K562 (cell line): ENCODE measurements at regions not wholly inside any gene's neighbourhood (a gene's known extent, or its start where the extent isn't known, plus 50 kb on each side); places are given as distances from the start of the nearest gene placed in this dataset.

Source experiments
- ATAC-seq: fragments of 200-7000 bp; cut with Tn5 transposase; 3 replicates; pipeline ENCODE4 v1.9.1; 2020; ENCODE audit warnings: moderate library complexity
- BruUV-seq: library from RNA; stranded (reverse); fragments of 400-500 nt; replicated peaks from 2 replicates; lab custom pipeline; 2021; lab: Mats Ljungman, UMichigan
- CTCF ChIA-PET: fragments of 300-600 bp; formaldehyde crosslinking; extraction: SDS; loops from one replicate; lab custom pipeline; 2021; ENCODE audit warnings: low intra/inter-chr PET ratio; lab: Yijun Ruan, JAX
- POLR2A ChIA-PET: fragments of 300-600, 350-650 bp; sonication (Branson Sonifier 250); formaldehyde crosslinking; extraction: SDS; loops from one replicate; lab custom pipeline; 2021; ENCODE audit warnings: antibody characterized with exemption, inconsistent platforms; lab: Yijun Ruan, JAX
- DNase-seq, 4 experiments: peaks; one replicate each; pipeline versions ENCODE4 v3.0.0 to v3.0.0-alpha.2; 2011 to 2018; ENCODE audit warnings: low spot score in 3 of 4, mixed read lengths in 3 of 4; ENCODE audit errors: extremely low read depth in 1 of 4
- FAIRE-seq: peaks from 2 replicates; lab custom pipeline; 2011; peaks lifted over from hg19 to GRCh38; lab: Jason Lieb, UNC
- H2AFZ ChIP-seq: 2 replicates; pipeline ENCODE4 v1.6.0; 2011; ENCODE audit warnings: low read depth, low read length, control low read depth, inconsistent platforms
- H3K27ac ChIP-seq: fragments of 200-600 bp; 3 replicates; pipeline ENCODE4 v1.8.0; 2011; ENCODE audit warnings: low read depth, mild to moderate bottlenecking, control low read depth, inconsistent platforms, low read length, moderate library complexity, mixed read lengths; ENCODE audit errors: extremely low read depth
- H3K27me3 ChIP-seq, 2 experiments: fragments of 300-600 bp in 1 of 2; 2 replicates in 1 of 2; 3 replicates in 1 of 2; pipeline versions ENCODE4 v1.6.0 to v1.8.0; 2011; ENCODE audit warnings: inconsistent platforms in 2 of 2, low read length in 2 of 2, mild to moderate bottlenecking in 1 of 2, mixed read lengths in 1 of 2, moderate library complexity in 1 of 2; ENCODE audit not compliant: control insufficient read depth in 2 of 2, insufficient read depth in 2 of 2
- H3K36me3 ChIP-seq: fragments of 300-600 bp; 3 replicates; pipeline ENCODE4 v1.8.0; 2011; ENCODE audit warnings: mild to moderate bottlenecking, low read length, inconsistent platforms; ENCODE audit not compliant: control insufficient read depth, insufficient read depth
- H3K4me1 ChIP-seq, 2 experiments: fragments of 200-600 bp in 1 of 2; replicated peaks in 1 of 2; 2 replicates in 1 of 2; 3 replicates in 1 of 2; pipeline versions ENCODE4 v1.5.1 to v1.8.0; 2011; ENCODE audit warnings: inconsistent platforms in 2 of 2, low read length in 2 of 2, mild to moderate bottlenecking in 1 of 2, mixed read lengths in 1 of 2, moderate library complexity in 1 of 2; ENCODE audit not compliant: control insufficient read depth in 2 of 2, insufficient read depth in 2 of 2
- H3K4me2 ChIP-seq: 2 replicates; pipeline ENCODE4 v1.6.1; 2011; ENCODE audit warnings: low read length, control low read depth, inconsistent platforms, mixed read lengths; ENCODE audit not compliant: insufficient read depth
- H3K4me3 ChIP-seq: fragments of 200-600 bp; sonication (generic), shearing (Covaris generic); 2 replicates; pipeline ENCODE4 v1.5.1; 2016; ENCODE audit warnings: control low read depth, inconsistent platforms
- H3K79me2 ChIP-seq: fragments of 200-600 bp; 3 replicates; pipeline ENCODE4 v1.8.0; 2011; ENCODE audit warnings: low read length, inconsistent platforms; ENCODE audit not compliant: control insufficient read depth, insufficient read depth
- H3K9ac ChIP-seq, 2 experiments: 2 replicates each; pipeline versions ENCODE4 v1.6.0 to v1.6.1; 2011; ENCODE audit warnings: low read depth in 2 of 2, low read length in 2 of 2, control low read depth in 1 of 2, inconsistent platforms in 1 of 2, mild to moderate bottlenecking in 1 of 2, mixed read lengths in 1 of 2; ENCODE audit not compliant: insufficient read depth in 1 of 2
- H3K9me1 ChIP-seq: one replicate; pipeline ENCODE4 v1.6.0; 2011; ENCODE audit warnings: inconsistent platforms, mild to moderate bottlenecking, low read length, moderate library complexity; ENCODE audit not compliant: control insufficient read depth, insufficient read depth
- H3K9me3 ChIP-seq: replicated peaks from 2 replicates; pipeline ENCODE4 v1.5.1; 2011; ENCODE audit warnings: low read depth, low read length, inconsistent platforms; ENCODE audit not compliant: control insufficient read depth, insufficient read depth
- H4K20me1 ChIP-seq: replicated peaks from 2 replicates; pipeline ENCODE4 v1.6.1; 2011; ENCODE audit warnings: low read length, inconsistent platforms, mixed read lengths; ENCODE audit not compliant: control insufficient read depth, insufficient read depth
- CCNT2 ChIP-seq: IDR thresholded peaks from 2 replicates; pipeline ENCODE4 v1.6.1; 2011; ENCODE audit warnings: borderline replicate concordance, low read depth, mild to moderate bottlenecking, moderate library complexity, mixed read lengths, low read length; ENCODE audit not compliant: insufficient read length; ENCODE audit errors: extremely low read depth
- COPS2 ChIP-seq: fragments of 450-650 bp; conservative IDR thresholded peaks from 2 replicates; pipeline ENCODE4 v1.6.1; 2016; ENCODE audit warnings: mild to moderate bottlenecking, moderate library complexity
- MTF1 ChIP-seq: fragments of 250-450 bp; sonication (Bioruptor Pico); IDR thresholded peaks from 2 replicates; pipeline ENCODE4 v1.9.0; 2021; ENCODE audit warnings: moderate library complexity, mild to moderate bottlenecking, inconsistent platforms, borderline replicate concordance
- PHF20 ChIP-seq: fragments of 450-650 bp; IDR thresholded peaks from 2 replicates; pipeline ENCODE4 v1.6.1; 2018; ENCODE audit not compliant: partially characterized antibody
- TSC22D4 ChIP-seq: fragments of 450-650 bp; IDR thresholded peaks from 2 replicates; pipeline ENCODE4 v1.6.1; 2016; ENCODE audit warnings: missing genetic modification characterization, missing biosample characterization, control low read depth
- ZBTB40 ChIP-seq, 2 experiments: fragments of 450-650 bp in 1 of 2; sonication (generic) in 1 of 2; formaldehyde crosslinking in 1 of 2; IDR thresholded peaks; 2 replicates each; pipeline versions ENCODE4 v1.7.1 to v1.9.0; 2016 to 2022; ENCODE audit warnings: inconsistent platforms in 1 of 2, mild to moderate bottlenecking in 1 of 2, missing genetic modification reagents in 1 of 2
- ZNF830 ChIP-seq: fragments of 250-450 bp; sonication (Bioruptor Pico); IDR thresholded peaks from 2 replicates; pipeline ENCODE4 v1.5.0; 2021; ENCODE audit warnings: mild to moderate bottlenecking
- ZSCAN32 ChIP-seq: fragments of 450-650 bp; formaldehyde crosslinking; IDR thresholded peaks from 2 replicates; pipeline ENCODE4 v1.4.0; 2020; ENCODE audit warnings: mild to moderate bottlenecking, moderate library complexity
- WGBS: fragments of 100-300 bp; shearing (Covaris generic); methylation state at CpG from one replicate; pipeline ENCODE4 v1.1.6; 2016; ENCODE audit warnings: low coverage, mixed read lengths; ENCODE audit not compliant: insufficient coverage; ENCODE audit errors: missing lambda C conversion rate; 5-methylcytosine and 5-hydroxymethylcytosine counted together
- in situ Hi-C: fragments of 300-500 bp; cut with MboI; formaldehyde crosslinking; loops from 4 replicates; pipeline ENCODE4 v1.15.0; 2018; ENCODE audit warnings: inconsistent platforms, mixed read lengths
- intact Hi-C: fragments of 100-400 bp; cut with micrococcal nuclease; formaldehyde crosslinking; loops from 2 replicates; pipeline ENCODE4 v1.14.2; 2022

DNA sequence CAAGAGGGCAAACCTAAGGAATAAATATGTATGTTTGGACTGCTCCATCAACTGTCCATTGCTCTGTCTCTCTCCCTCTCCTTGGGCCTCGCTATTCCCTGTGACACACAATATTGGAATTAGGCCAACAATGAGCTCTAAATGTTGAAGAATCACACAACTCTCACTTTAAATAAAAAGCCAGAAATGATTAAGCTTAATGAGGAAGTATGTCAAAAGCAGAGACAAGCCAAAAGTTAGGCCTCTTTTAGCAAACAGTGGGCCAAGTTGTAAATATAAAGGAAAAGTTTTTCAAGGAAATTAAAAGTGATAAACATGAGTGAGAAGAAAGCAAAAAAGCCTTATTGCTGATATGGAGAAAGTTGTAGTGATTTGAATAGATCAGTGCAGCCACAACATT is 141.0 kb downstream of the VGLL3 start:
- no peaks in the 10 kb centered on the region for H3K36me3 ChIP-seq
- H3K27me3 ChIP-seq, result no peaks in the 10 kb centered on the region
- TF ChIP-seq COPS2 (no peak), ZNF830 (CRISPR knock-in tag) (no peak), MTF1 (CRISPR knock-in tag) (no peak), ZBTB40 (IDR thresholded peaks at IDR 0.05) (no peak), ZBTB40 (CRISPR knock-in tag; IDR thresholded peaks at IDR 0.05) (no peak), ZSCAN32 (CRISPR knock-in tag) (no peak), PHF20 (no peak), TSC22D4 (tag) (no peak), CCNT2 (no peak)
- H3K9me1 ChIP-seq, result no peaks in the 10 kb centered on the region
- BruUV-seq, result no TSS peak
- no peaks in the 10 kb centered on the region for H4K20me1 ChIP-seq
- in situ Hi-C loops, result no loop called here
- no peak overlapping the region for H3K9ac ChIP-seq
- no peaks in the 10 kb centered on the region for H3K4me1 ChIP-seq
- ChIA-PET POLR2A (no interaction called here), CTCF (no interaction called here)
- H3K79me2 ChIP-seq, result no peaks in the 10 kb centered on the region
- no peak overlapping the region for H3K4me2 ChIP-seq
- H2AFZ ChIP-seq, result no peak overlapping the region
- no peak for ATAC-seq
- H3K9me3 ChIP-seq, result no peaks in the 10 kb centered on the region
- no peak for DNase-seq
- WGBS, result 0% methylated on average over 1 of the region's 1 CpG
- no peak overlapping the region for H3K27ac ChIP-seq
- no peak for FAIRE-seq
- intact Hi-C loops, result no loop called here
- no peak overlapping the region for H3K4me3 ChIP-seq
